Islet precursor cell (in vitro differentiated cells): ENCODE measurements at regions not wholly inside any gene's neighbourhood (a gene's known extent, or its start where the extent isn't known, plus 50 kb on each side); places are given as distances from the start of the nearest gene placed in this dataset.
A peak's percentile ranks its signal among the peaks of the same experiment; 100 is the strongest.
"Not testable (repeated sequence)": the region's sequence is repeated elsewhere in the genome, so short reads cannot be mapped to it uniquely, and the experiment has no call there.

Experiments used
- DNase-seq: peaks from one replicate; pipeline ENCODE4 v3.0.0-alpha.2; 2018

- no peak for DNase-seq
Measured at GRCh38 chr7:142461437-142461836, 203.6 kb upstream of the PRSS58 start.

- DNase-seq, result no peak
Measured at GRCh38 chr7:142460402-142461117, 202.7 kb upstream of the PRSS58 start.

- no peak for DNase-seq
Measured at GRCh38 chr7:142459551-142459963, 201.7 kb upstream of the PRSS58 start.

- no peak for DNase-seq
Measured at GRCh38 chr7:142457146-142457703, 199.4 kb upstream of the PRSS58 start.

GRCh38 chr7:142455392-142455791, 197.5 kb upstream of the PRSS58 start:
- DNase-seq, result no peak

- no peak for DNase-seq
Measured at GRCh38 chr7:142454862-142455261, 197.0 kb upstream of the PRSS58 start.

- DNase-seq, result no peak
Measured at GRCh38 chr7:142452791-142453190, 194.9 kb upstream of the PRSS58 start.

GRCh38 chr7:142451817-142452216, 194.0 kb upstream of the PRSS58 start:
- DNase-seq, result no peak

- peak; percentile 43 for DNase-seq
Measured at GRCh38 chr7:142451296-142451695, 193.4 kb upstream of the PRSS58 start.

- no peak for DNase-seq
Measured at GRCh38 chr7:142450695-142451094, 192.8 kb upstream of the PRSS58 start.

- peak; percentile 71 for DNase-seq
Measured at GRCh38 chr7:142450206-142450605, 192.3 kb upstream of the PRSS58 start.

GRCh38 chr7:142448857-142449256, 191.0 kb upstream of the PRSS58 start:
- DNase-seq, result not testable (repeated sequence)

GRCh38 chr7:142447762-142448161, 189.9 kb upstream of the PRSS58 start:
- DNase-seq, result peak; percentile 4

- DNase-seq, result peak; percentile 74
Measured at GRCh38 chr7:142445019-142445686, 187.3 kb upstream of the PRSS58 start.

- DNase-seq, result peak; percentile 55
Measured at GRCh38 chr7:142443216-142444010, 185.6 kb upstream of the PRSS58 start.

GRCh38 chr7:142442396-142442795, 184.5 kb upstream of the PRSS58 start:
- DNase-seq, result no peak

GRCh38 chr7:142440906-142441411, 183.1 kb upstream of the PRSS58 start:
- peak; percentile 77 for DNase-seq

- DNase-seq, result peak; percentile 91
Measured at GRCh38 chr7:142440219-142440905, 182.5 kb upstream of the PRSS58 start.

- no peak for DNase-seq
Measured at GRCh38 chr7:142439739-142440138, 181.9 kb upstream of the PRSS58 start.

GRCh38 chr7:142438923-142439515, 181.2 kb upstream of the PRSS58 start:
- DNase-seq, result no peak

GRCh38 chr7:142438235-142438922, 180.5 kb upstream of the PRSS58 start:
- DNase-seq, result no peak
